GM12878 (cell line): ENCODE measurements at regions not wholly inside any gene's neighbourhood (a gene's known extent, or its start where the extent isn't known, plus 50 kb on each side); places are given as distances from the start of the nearest gene placed in this dataset.

ENCODE experiments used
- ATAC-seq: fragments of 200-7000 bp; cut with Tn5 transposase; 3 replicates; pipeline ENCODE4 v1.9.1; 2020; ENCODE audit warnings: mild to moderate bottlenecking, moderate library complexity
- BruUV-seq: library from RNA; stranded (reverse); fragments of 400-500 nt; replicated peaks from 2 replicates; lab custom pipeline; 2021; lab: Mats Ljungman, UMichigan
- CTCF ChIA-PET: fragments of 300-600 bp; sonication (Branson Sonifier 250); formaldehyde crosslinking; extraction: SDS; loops from one replicate; lab custom pipeline; 2021; ENCODE audit warnings: inconsistent platforms; lab: Yijun Ruan, JAX
- POLR2A ChIA-PET: fragments of 350-600 bp; formaldehyde crosslinking; extraction: SDS; loops from one replicate; lab custom pipeline; 2021; ENCODE audit warnings: inconsistent platforms; lab: Charles Lee
- RAD21 ChIA-PET: fragments of 300-600 bp; sonication (Branson Sonifier 250); formaldehyde crosslinking; loops from one replicate; lab custom pipeline; 2023; ENCODE audit warnings: antibody characterized with exemption; ENCODE audit not compliant: unreplicated experiment; lab: Charles Lee
- SMC1A ChIA-PET: fragments of 300-600 bp; sonication (Branson Sonifier 250); formaldehyde crosslinking; loops from one replicate; lab custom pipeline; 2023; ENCODE audit not compliant: unreplicated experiment, uncharacterized antibody; lab: Charles Lee
- DNase-seq: peaks from one replicate; pipeline ENCODE4 v3.0.0-alpha.2; 2011; ENCODE audit warnings: low read depth, low spot score
- FAIRE-seq: peaks from 3 replicates; lab custom pipeline; 2011; peaks lifted over from hg19 to GRCh38; lab: Jason Lieb, UNC
- H2AFZ ChIP-seq: 2 replicates; pipeline ENCODE4 v1.6.0; 2011; ENCODE audit warnings: low read depth, low read length, control low read depth; ENCODE audit not compliant: control insufficient read depth
- H3K27ac ChIP-seq: 2 replicates; pipeline ENCODE4 v1.5.1; 2011; ENCODE audit warnings: control low read depth; ENCODE audit not compliant: control insufficient read depth, insufficient read depth
- H3K27me3 ChIP-seq, 2 experiments: replicated peaks in 1 of 2; 2 replicates each; pipeline versions ENCODE4 v1.6.0 to v1.6.1; 2011; ENCODE audit warnings: low read length in 1 of 2; ENCODE audit not compliant: control insufficient read depth in 2 of 2, insufficient read depth in 2 of 2
- H3K36me3 ChIP-seq, 2 experiments: 2 replicates each; pipeline ENCODE4 v1.5.1; 2011; ENCODE audit warnings: low read length in 1 of 2; ENCODE audit not compliant: control insufficient read depth in 2 of 2, insufficient read depth in 2 of 2
- H3K4me1 ChIP-seq: 2 replicates; pipeline ENCODE4 v1.6.1; 2011; ENCODE audit warnings: mild to moderate bottlenecking, low read length, moderate library complexity, mixed read lengths; ENCODE audit not compliant: control insufficient read depth, insufficient read depth
- H3K4me2 ChIP-seq: 2 replicates; pipeline ENCODE4 v1.6.0; 2011; ENCODE audit warnings: control low read depth; ENCODE audit not compliant: control insufficient read depth, insufficient read depth
- H3K4me3 ChIP-seq: fragments of 200-600 bp; sonication (generic); 2 replicates; pipeline ENCODE4 v1.5.1; 2016
- H3K79me2 ChIP-seq: 2 replicates; pipeline ENCODE4 v1.6.0; 2011; ENCODE audit warnings: low read length; ENCODE audit not compliant: control insufficient read depth, insufficient read depth
- H3K9ac ChIP-seq: 2 replicates; pipeline ENCODE4 v1.8.0; 2011; ENCODE audit warnings: low read length, control low read depth, mixed read lengths; ENCODE audit not compliant: control insufficient read depth, insufficient read depth
- H3K9me3 ChIP-seq: replicated peaks from 3 replicates; pipeline ENCODE4 v1.5.1; 2011; ENCODE audit warnings: mild to moderate bottlenecking, low read length; ENCODE audit not compliant: control insufficient read depth, insufficient read depth
- H4K20me1 ChIP-seq: 2 replicates; pipeline ENCODE4 v1.6.0; 2011; ENCODE audit not compliant: control insufficient read depth, insufficient read depth
- CREB1 ChIP-seq: IDR thresholded peaks from 2 replicates; pipeline ENCODE4 v1.6.1; 2012; ENCODE audit warnings: low read depth, mild to moderate bottlenecking, inconsistent platforms
- LARP7 ChIP-seq: fragments of 450-650 bp; IDR thresholded peaks from 2 replicates; pipeline ENCODE4 v1.6.1; 2017; ENCODE audit warnings: mild to moderate bottlenecking
- MYC ChIP-seq: IDR thresholded peaks from 2 replicates; pipeline ENCODE4 v1.6.1; 2011; ENCODE audit warnings: mild to moderate bottlenecking, low read length, moderate library complexity, inconsistent platforms; ENCODE audit not compliant: insufficient read depth, insufficient replicate concordance, insufficient read length, severe bottlenecking
- RAD21 ChIP-seq: IDR thresholded peaks from 2 replicates; pipeline ENCODE4 v1.6.1; 2011; ENCODE audit warnings: mild to moderate bottlenecking, low read depth, low read length, moderate library complexity; ENCODE audit not compliant: insufficient read depth
- SIN3A ChIP-seq: IDR thresholded peaks from 2 replicates; pipeline ENCODE4 v1.6.1; 2012; ENCODE audit warnings: low read depth, low read length, improper control_type of control experiment
- SREBF2 ChIP-seq: IDR thresholded peaks from 2 replicates; pipeline ENCODE4 v1.6.1; 2012; ENCODE audit warnings: mild to moderate bottlenecking, low read length
- SUPT20H ChIP-seq: IDR thresholded peaks from 2 replicates; pipeline ENCODE4 v1.6.1; 2011; ENCODE audit warnings: low read depth, mild to moderate bottlenecking, low read length, moderate library complexity, borderline replicate concordance; ENCODE audit not compliant: control insufficient read depth
- ZNF274 ChIP-seq: IDR thresholded peaks from one replicate; pipeline ENCODE4 v1.8.0; 2011; ENCODE audit not compliant: insufficient read length, insufficient read depth
- WGBS: methylation state at CpG from one replicate; pipeline ENCODE4 v1.1.6; 2016; ENCODE audit warnings: low lambda C conversion rate; ENCODE audit not compliant: insufficient replicate concordance, insufficient coverage; ENCODE audit errors: missing lambda C conversion rate; 5-methylcytosine and 5-hydroxymethylcytosine counted together
- in situ Hi-C: fragments of 300-500 bp; cut with MboI; formaldehyde crosslinking; loops from 9 replicates; pipeline ENCODE4 v1.14.3; 2018; ENCODE audit warnings: mixed read lengths
- intact Hi-C: fragments of 100-400 bp; cut with micrococcal nuclease; formaldehyde crosslinking; loops from one replicate; pipeline ENCODE4 v1.14.2; 2022; ENCODE audit not compliant: unreplicated experiment
- TF ChIP-seq, protein P1 (sequence below): IDR thresholded peaks from 2 replicates; pipeline ENCODE4 v1.6.1; 2011; ENCODE audit warnings: low read depth, low read length, improper control_type of control experiment, borderline replicate concordance
- TF ChIP-seq, protein P2 (sequence below): fragments of 450-650 bp; IDR thresholded peaks from 2 replicates; pipeline ENCODE4 v1.6.1; 2016; ENCODE audit warnings: mild to moderate bottlenecking, moderate library complexity, borderline replicate concordance

DNA sequence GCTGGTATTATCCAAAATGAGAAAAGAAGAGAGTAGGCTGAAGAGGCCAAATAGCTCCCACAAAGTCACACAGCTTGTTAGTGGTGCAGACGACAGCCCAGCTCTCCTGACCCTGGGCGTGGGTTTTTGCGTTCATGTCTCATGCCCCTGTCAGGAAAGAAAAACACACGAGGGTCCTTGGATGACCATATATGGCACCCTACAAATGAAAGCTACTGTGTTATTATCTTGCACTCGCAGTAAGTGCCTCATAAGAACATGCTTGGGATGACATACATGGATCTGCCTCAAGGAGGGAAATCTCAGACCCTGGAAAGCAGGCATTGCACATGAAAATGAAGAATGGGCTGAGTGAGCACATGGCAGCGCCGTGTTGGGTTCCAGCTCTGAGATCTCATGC, 89.7 kb downstream of the SEMA4F start:
- ChIA-PET POLR2A (no interaction called here), RAD21 (no interaction called here), CTCF (interaction anchor here (0.6 to 0.7 kb wide), 3 partner anchors 12 to 1114 kb away, joined by 3 to 4 read pairs (median 3); no protein-coding TSS in a partner anchor), SMC1A (interaction anchor here (1.0 to 1.5 kb wide), 2 partner anchors 11 to 132 kb away, joined by 3 to 4 read pairs; no protein-coding TSS in a partner anchor)
- H4K20me1 ChIP-seq: no peaks in the 10 kb centered on the region; the same call in 1 of the 2 replicates
- H3K4me3 ChIP-seq: no peak overlapping the region
- H2AFZ ChIP-seq: no peak overlapping the region
- WGBS: 31% methylated on average over 7 of the region's 7 CpGs
- no peak for DNase-seq
- BruUV-seq: no TSS peak
- TF ChIP-seq, protein P1, sequence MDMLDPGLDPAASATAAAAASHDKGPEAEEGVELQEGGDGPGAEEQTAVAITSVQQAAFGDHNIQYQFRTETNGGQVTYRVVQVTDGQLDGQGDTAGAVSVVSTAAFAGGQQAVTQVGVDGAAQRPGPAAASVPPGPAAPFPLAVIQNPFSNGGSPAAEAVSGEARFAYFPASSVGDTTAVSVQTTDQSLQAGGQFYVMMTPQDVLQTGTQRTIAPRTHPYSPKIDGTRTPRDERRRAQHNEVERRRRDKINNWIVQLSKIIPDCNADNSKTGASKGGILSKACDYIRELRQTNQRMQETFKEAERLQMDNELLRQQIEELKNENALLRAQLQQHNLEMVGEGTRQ: no peak
- TF ChIP-seq RAD21: no peak
- no peak overlapping the region for H3K9ac ChIP-seq
- H3K4me2 ChIP-seq: no peak overlapping the region
- no peaks in the 10 kb centered on the region for H3K79me2 ChIP-seq
- ATAC-seq: no peak
- H3K27ac ChIP-seq: no peak overlapping the region
- in situ Hi-C loops: no loop called here
- H3K36me3 ChIP-seq: no peaks in the 10 kb centered on the region
- intact Hi-C loops: no loop called here
- no peaks in the 10 kb centered on the region; a peak in 1 of 4 replicates for H3K27me3 ChIP-seq
- H3K9me3 ChIP-seq: no peaks in the 10 kb centered on the region
- FAIRE-seq: no peak
- no peaks in the 10 kb centered on the region for H3K4me1 ChIP-seq

DNA sequence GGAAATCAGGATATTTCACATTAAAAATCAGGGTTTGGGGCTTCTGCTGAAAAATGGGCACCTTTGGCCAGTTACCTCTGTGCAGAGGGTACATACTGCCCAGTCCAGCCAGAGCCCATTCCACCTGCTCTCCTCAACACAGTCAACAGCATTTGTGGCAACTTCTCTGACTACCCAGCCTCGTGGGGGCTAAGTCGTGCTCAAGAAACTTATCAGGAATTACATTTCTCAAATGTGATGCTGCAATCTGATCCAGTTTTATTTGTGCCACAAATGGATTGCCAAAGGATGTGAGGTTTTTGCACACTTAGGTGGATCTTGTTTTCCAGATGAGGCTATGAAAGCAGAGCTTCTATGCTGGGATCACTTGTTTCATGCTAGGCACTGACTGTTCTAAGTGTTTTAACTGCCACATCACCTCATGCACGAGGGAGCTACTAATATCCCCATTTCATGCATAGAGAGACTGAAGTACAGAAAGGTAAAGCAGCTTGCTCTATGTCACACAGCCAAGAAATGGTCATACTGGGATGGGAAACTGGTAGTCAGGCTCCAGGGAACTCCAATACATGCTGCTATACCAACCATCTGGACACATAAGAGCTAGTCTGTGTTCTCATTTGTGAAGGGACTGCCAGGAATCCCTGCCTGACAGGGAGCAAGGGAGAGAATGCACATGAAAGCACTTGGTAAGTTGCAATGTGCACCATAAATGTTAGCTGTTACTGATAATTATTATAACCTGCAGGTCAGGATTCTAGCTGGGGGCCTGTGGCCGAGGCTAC, 89.0 kb upstream of the HK2 start:
- no peaks in the 10 kb centered on the region for H3K79me2 ChIP-seq
- no peak overlapping the region for H3K27ac ChIP-seq
- no peaks in the 10 kb centered on the region for H3K4me1 ChIP-seq
- ATAC-seq (no peak), DNase-seq (no peak), FAIRE-seq (no peak)
- WGBS: 0% methylated on average over 4 of the region's 4 CpGs
- H4K20me1 ChIP-seq: no peaks in the 10 kb centered on the region; the same call in 1 of the 2 replicates
- no TSS peak for BruUV-seq
- no peaks in the 10 kb centered on the region; a peak in 2 of 4 replicates for H3K27me3 ChIP-seq
- H2AFZ ChIP-seq: no peak overlapping the region
- H3K9ac ChIP-seq: no peak overlapping the region
- intact Hi-C loops: no loop called here
- no peaks in the 10 kb centered on the region for H3K36me3 ChIP-seq
- in situ Hi-C loops: no loop called here
- H3K4me2 ChIP-seq: no peak overlapping the region
- H3K4me3 ChIP-seq: no peak overlapping the region
- no peaks in the 10 kb centered on the region for H3K9me3 ChIP-seq
- ChIA-PET SMC1A (no interaction called here), POLR2A (no interaction called here), RAD21 (no interaction called here), CTCF (no interaction called here)
- no peak for TF ChIP-seq CREB1
- no peak for TF ChIP-seq SUPT20H
- TF ChIP-seq, protein P1: no peak
- no peak for TF ChIP-seq SIN3A
- TF ChIP-seq SREBF2: no peak
- TF ChIP-seq LARP7: no peak
- TF ChIP-seq ZNF274: no peak
- TF ChIP-seq MYC: no peak
- TF ChIP-seq, protein P2, sequence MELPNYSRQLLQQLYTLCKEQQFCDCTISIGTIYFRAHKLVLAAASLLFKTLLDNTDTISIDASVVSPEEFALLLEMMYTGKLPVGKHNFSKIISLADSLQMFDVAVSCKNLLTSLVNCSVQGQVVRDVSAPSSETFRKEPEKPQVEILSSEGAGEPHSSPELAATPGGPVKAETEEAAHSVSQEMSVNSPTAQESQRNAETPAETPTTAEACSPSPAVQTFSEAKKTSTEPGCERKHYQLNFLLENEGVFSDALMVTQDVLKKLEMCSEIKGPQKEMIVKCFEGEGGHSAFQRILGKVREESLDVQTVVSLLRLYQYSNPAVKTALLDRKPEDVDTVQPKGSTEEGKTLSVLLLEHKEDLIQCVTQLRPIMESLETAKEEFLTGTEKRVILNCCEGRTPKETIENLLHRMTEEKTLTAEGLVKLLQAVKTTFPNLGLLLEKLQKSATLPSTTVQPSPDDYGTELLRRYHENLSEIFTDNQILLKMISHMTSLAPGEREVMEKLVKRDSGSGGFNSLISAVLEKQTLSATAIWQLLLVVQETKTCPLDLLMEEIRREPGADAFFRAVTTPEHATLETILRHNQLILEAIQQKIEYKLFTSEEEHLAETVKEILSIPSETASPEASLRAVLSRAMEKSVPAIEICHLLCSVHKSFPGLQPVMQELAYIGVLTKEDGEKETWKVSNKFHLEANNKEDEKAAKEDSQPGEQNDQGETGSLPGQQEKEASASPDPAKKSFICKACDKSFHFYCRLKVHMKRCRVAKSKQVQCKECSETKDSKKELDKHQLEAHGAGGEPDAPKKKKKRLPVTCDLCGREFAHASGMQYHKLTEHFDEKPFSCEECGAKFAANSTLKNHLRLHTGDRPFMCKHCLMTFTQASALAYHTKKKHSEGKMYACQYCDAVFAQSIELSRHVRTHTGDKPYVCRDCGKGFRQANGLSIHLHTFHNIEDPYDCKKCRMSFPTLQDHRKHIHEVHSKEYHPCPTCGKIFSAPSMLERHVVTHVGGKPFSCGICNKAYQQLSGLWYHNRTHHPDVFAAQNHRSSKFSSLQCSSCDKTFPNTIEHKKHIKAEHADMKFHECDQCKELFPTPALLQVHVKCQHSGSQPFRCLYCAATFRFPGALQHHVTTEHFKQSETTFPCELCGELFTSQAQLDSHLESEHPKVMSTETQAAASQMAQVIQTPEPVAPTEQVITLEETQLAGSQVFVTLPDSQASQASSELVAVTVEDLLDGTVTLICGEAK: no peak
